ENCODE measurements at regions not wholly inside any gene's neighbourhood (a gene's known extent, or its start where the extent isn't known, plus 50 kb on each side); places are given as distances from the start of the nearest gene placed in this dataset.
"Not testable (repeated sequence)": the region's sequence is repeated elsewhere in the genome, so short reads cannot be mapped to it uniquely, and the experiment has no call there.

DNA sequence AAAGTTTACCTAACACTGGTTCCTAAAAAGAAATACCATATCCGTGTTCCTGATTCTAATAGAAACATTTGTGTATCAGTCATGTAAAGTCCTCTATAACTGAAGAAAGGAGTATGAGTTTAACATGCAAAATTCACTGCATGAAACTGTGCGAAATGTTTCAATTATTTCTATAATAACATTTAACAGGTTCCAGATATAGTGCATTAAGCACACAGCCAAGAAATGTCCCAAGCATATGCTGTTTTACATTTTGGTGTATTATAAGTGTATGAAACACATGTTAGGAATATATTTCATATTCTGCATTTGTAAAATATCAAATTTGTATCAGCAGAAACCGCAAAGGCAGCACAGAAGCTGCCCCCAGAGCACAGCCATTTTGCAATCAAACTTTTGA, 764.9 kb downstream of the KCNJ2 start:
- DNase-seq (ENCODE audit: insufficient read length, low spot score): no peak
- FAIRE-seq: no peak
- TF ChIP-seq POLR2AphosphoS5 (IDR thresholded peaks at IDR 0.05; ENCODE audit: low read depth, low read length) (no peak), SPI1 (IDR thresholded peaks at IDR 0.05; ENCODE audit: low read depth, low read length) (no peak), POU2F2 (IDR thresholded peaks at IDR 0.05; ENCODE audit: low read depth, low read length) (no peak), PAX5 (IDR thresholded peaks at IDR 0.05; ENCODE audit: insufficient read depth, low read length, severe bottlenecking) (no peak), POLR2A (IDR thresholded peaks at IDR 0.05; ENCODE audit: low read depth, low read length) (no peak), TAF1 (IDR thresholded peaks at IDR 0.05; ENCODE audit: low read depth, low read length) (no peak)

DNA sequence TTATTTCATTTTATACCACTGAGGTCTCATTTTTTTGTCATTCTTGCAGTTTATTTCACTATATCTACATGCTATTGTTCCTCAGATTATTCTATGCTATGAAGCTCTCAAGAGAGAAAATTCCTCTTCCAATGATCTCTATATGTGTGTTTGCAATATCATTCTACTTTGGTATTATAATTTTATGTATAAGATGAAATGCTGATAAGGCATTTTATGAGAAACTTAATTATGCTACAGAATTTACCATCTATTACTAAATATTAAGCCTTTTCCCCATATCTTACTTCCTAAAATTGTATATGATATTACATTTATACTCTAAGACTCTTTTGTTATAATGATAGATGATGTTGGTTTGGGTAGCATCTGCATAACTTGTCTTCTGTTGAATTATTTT, 765.5 kb downstream of the KCNJ2 start:
- no peak for TF ChIP-seq POU2F2 (IDR thresholded peaks at IDR 0.05; ENCODE audit: low read depth, low read length)
- no peak for TF ChIP-seq SPI1 (IDR thresholded peaks at IDR 0.05; ENCODE audit: low read depth, low read length)
- no peak for TF ChIP-seq POLR2A (IDR thresholded peaks at IDR 0.05; ENCODE audit: low read depth, low read length)
- no peak for TF ChIP-seq TAF1 (IDR thresholded peaks at IDR 0.05; ENCODE audit: low read depth, low read length)
- no peak for TF ChIP-seq PAX5 (IDR thresholded peaks at IDR 0.05; ENCODE audit: insufficient read depth, low read length, severe bottlenecking)
- no peak for TF ChIP-seq POLR2AphosphoS5 (IDR thresholded peaks at IDR 0.05; ENCODE audit: low read depth, low read length)
- FAIRE-seq (no peak), DNase-seq (ENCODE audit: insufficient read length, low spot score) (no peak)

DNA sequence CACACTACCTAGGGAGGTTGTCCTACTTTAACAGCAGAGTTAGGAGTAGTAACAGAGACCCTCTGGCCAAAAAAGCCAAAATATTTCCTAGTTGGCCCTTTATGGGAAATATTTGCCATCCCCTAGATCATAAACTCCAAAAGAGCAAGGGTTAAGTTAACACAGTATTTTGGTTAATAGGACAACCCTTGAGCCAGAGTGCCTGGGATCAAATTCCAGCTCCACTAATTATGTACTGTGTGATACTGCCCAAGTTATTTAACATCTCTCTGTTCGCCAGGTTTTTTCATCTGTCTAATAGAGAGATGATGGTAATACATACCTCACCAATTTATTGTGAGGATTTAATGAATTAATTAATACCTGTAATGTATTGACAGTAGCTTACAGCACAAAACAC, 767.4 kb downstream of the KCNJ2 start:
- no peak for FAIRE-seq
- DNase-seq (ENCODE audit: insufficient read length, low spot score): no peak
- TF ChIP-seq SPI1 (IDR thresholded peaks at IDR 0.05; ENCODE audit: low read depth, low read length) (no peak), POU2F2 (IDR thresholded peaks at IDR 0.05; ENCODE audit: low read depth, low read length) (no peak), POLR2A (IDR thresholded peaks at IDR 0.05; ENCODE audit: low read depth, low read length) (no peak), PAX5 (IDR thresholded peaks at IDR 0.05; ENCODE audit: insufficient read depth, low read length, severe bottlenecking) (no peak), POLR2AphosphoS5 (IDR thresholded peaks at IDR 0.05; ENCODE audit: low read depth, low read length) (no peak), TAF1 (IDR thresholded peaks at IDR 0.05; ENCODE audit: low read depth, low read length) (no peak)

DNA sequence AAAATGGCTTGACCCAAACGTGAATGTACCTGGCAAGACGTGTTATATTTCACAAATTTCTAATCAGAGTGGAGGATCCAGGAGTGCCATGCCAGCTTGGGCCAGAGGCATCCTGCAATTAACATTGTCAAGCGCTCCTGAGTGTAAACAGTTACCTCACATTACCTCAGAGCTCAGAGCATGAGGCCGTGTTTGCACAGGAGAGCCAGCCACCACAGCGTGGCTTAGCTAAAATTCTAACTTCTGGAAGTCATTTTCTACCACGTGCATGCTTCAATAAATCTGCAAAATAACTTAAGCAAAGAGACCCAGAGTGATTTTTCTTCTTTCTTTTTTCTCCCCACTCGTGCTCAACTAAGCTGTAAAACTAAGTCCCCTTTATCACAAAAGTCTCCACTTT, 769.0 kb downstream of the KCNJ2 start:
- TF ChIP-seq POLR2AphosphoS5 (IDR thresholded peaks at IDR 0.05; ENCODE audit: low read depth, low read length) (no peak), POU2F2 (IDR thresholded peaks at IDR 0.05; ENCODE audit: low read depth, low read length) (no peak), TAF1 (IDR thresholded peaks at IDR 0.05; ENCODE audit: low read depth, low read length) (no peak), POLR2A (IDR thresholded peaks at IDR 0.05; ENCODE audit: low read depth, low read length) (no peak), PAX5 (IDR thresholded peaks at IDR 0.05; ENCODE audit: insufficient read depth, low read length, severe bottlenecking) (no peak), SPI1 (IDR thresholded peaks at IDR 0.05; ENCODE audit: low read depth, low read length) (no peak)
- FAIRE-seq: no peak
- no peak for DNase-seq (ENCODE audit: insufficient read length, low spot score)

DNA sequence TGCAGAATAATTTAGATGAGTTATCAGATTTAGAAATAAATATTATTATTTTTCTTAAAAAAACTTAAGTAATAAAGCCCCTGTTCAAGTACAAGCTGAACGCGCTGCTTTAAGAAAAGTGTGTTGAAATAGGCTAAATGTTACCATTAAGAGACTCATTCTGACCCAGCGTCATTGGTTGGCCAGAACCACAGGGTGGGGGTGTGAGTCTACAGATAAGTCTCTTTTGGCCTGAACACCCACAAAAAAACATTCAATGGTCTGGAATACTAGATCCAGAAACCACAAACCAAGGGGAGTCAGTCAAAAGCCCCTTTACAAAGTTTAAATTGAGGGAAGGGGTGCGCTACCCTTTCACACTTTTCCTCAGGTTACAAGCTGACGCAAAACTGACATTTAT, 776.1 kb downstream of the KCNJ2 start:
- TF ChIP-seq SPI1 (IDR thresholded peaks at IDR 0.05; ENCODE audit: low read depth, low read length) (no peak), POU2F2 (IDR thresholded peaks at IDR 0.05; ENCODE audit: low read depth, low read length) (no peak), TAF1 (IDR thresholded peaks at IDR 0.05; ENCODE audit: low read depth, low read length) (no peak), POLR2A (IDR thresholded peaks at IDR 0.05; ENCODE audit: low read depth, low read length) (no peak), POLR2AphosphoS5 (IDR thresholded peaks at IDR 0.05; ENCODE audit: low read depth, low read length) (no peak), PAX5 (IDR thresholded peaks at IDR 0.05; ENCODE audit: insufficient read depth, low read length, severe bottlenecking) (no peak)
- FAIRE-seq (no peak), DNase-seq (ENCODE audit: insufficient read length, low spot score) (no peak)

- TF ChIP-seq PAX5 (IDR thresholded peaks at IDR 0.05; ENCODE audit: insufficient read depth, low read length, severe bottlenecking) (no peak), TAF1 (IDR thresholded peaks at IDR 0.05; ENCODE audit: low read depth, low read length) (no peak), POU2F2 (IDR thresholded peaks at IDR 0.05; ENCODE audit: low read depth, low read length) (no peak), POLR2AphosphoS5 (IDR thresholded peaks at IDR 0.05; ENCODE audit: low read depth, low read length) (no peak), POLR2A (IDR thresholded peaks at IDR 0.05; ENCODE audit: low read depth, low read length) (no peak), SPI1 (IDR thresholded peaks at IDR 0.05; ENCODE audit: low read depth, low read length) (no peak)
- FAIRE-seq: no peak
Measured at GRCh38 chr17:70947215-70947614, 777.9 kb downstream of the KCNJ2 start.

GRCh38 chr17:70947636-70948565, 778.6 kb downstream of the KCNJ2 start:
- FAIRE-seq: no peak
- TF ChIP-seq POU2F2 (IDR thresholded peaks at IDR 0.05; ENCODE audit: low read depth, low read length): no peak
- no peak for TF ChIP-seq PAX5 (IDR thresholded peaks at IDR 0.05; ENCODE audit: insufficient read depth, low read length, severe bottlenecking)
- no peak for TF ChIP-seq TAF1 (IDR thresholded peaks at IDR 0.05; ENCODE audit: low read depth, low read length)
- no peak for TF ChIP-seq SPI1 (IDR thresholded peaks at IDR 0.05; ENCODE audit: low read depth, low read length)
- no peak for TF ChIP-seq POLR2AphosphoS5 (IDR thresholded peaks at IDR 0.05; ENCODE audit: low read depth, low read length)
- no peak for TF ChIP-seq POLR2A (IDR thresholded peaks at IDR 0.05; ENCODE audit: low read depth, low read length)
- DNase-seq (ENCODE audit: insufficient read length, low spot score): no peak

More at GRCh38 chr17:70947215-70947614, 777.9 kb downstream of the KCNJ2 start:
- DNase-seq (ENCODE audit: insufficient read length, low spot score): no peak

DNA sequence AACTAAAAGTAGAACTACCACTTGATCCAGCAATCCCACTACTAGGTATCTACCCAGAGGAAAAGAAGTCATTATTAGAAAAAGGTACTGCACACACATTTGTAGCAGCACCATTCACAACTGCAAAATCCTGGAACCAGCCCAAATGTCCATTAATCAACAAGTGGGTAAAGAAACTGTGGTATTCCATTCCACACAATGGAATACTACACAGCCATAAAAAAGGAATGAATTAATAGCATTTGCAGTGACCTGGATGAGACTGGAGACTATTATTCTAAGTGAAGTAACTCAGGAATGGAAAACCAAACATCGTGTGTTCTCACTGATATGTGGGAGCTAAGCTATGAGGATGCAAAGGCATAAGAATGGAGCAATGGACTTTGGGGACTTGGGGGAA, 783.8 kb downstream of the KCNJ2 start:
- not testable (repeated sequence) for DNase-seq (ENCODE audit: insufficient read length, low spot score)

GRCh38 chr17:70955441-70955840, 786.1 kb downstream of the KCNJ2 start:
- DNase-seq (ENCODE audit: insufficient read length, low spot score) (no peak), FAIRE-seq (no peak)
- TF ChIP-seq POU2F2 (IDR thresholded peaks at IDR 0.05; ENCODE audit: low read depth, low read length) (no peak), SPI1 (IDR thresholded peaks at IDR 0.05; ENCODE audit: low read depth, low read length) (no peak), POLR2AphosphoS5 (IDR thresholded peaks at IDR 0.05; ENCODE audit: low read depth, low read length) (no peak)

More for the DNA sequence above, 783.8 kb downstream of the KCNJ2 start:
- FAIRE-seq: not testable (repeated sequence)

DNA sequence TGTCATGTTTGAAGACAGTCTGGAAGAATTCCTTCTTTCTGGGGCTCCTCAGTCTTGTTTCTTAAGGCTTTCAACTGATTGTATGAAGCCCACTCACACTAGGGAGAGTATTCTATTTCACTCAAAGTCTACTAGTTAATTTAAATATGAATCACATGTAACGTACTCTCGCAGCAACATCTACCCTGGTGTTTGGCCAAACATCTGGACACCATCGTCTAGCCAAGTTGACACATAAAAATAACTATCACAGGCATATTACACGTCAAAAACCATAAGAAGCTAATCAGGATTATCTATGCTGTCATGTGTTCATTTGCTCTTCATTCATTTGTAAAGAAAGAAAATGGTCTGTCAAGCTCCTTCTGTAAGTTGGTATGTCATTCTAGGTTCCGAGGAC, 787.4 kb downstream of the KCNJ2 start:
- FAIRE-seq: no peak
- TF ChIP-seq POU2F2 (IDR thresholded peaks at IDR 0.05; ENCODE audit: low read depth, low read length): no peak
- TF ChIP-seq SPI1 (IDR thresholded peaks at IDR 0.05; ENCODE audit: low read depth, low read length): no peak
- no peak for TF ChIP-seq PAX5 (IDR thresholded peaks at IDR 0.05; ENCODE audit: insufficient read depth, low read length, severe bottlenecking)
- TF ChIP-seq POLR2A (IDR thresholded peaks at IDR 0.05; ENCODE audit: low read depth, low read length): no peak
- no peak for TF ChIP-seq TAF1 (IDR thresholded peaks at IDR 0.05; ENCODE audit: low read depth, low read length)
- TF ChIP-seq POLR2AphosphoS5 (IDR thresholded peaks at IDR 0.05; ENCODE audit: low read depth, low read length): no peak
- DNase-seq (ENCODE audit: insufficient read length, low spot score): no peak
